B cell (primary cell): ENCODE measurements at regions not wholly inside any gene's neighbourhood (a gene's known extent, or its start where the extent isn't known, plus 50 kb on each side); places are given as distances from the start of the nearest gene placed in this dataset.

Experiments
- CTCF ChIP-seq: fragments of 200-600 bp; IDR thresholded peaks from one replicate; pipeline ENCODE4 v1.8.0; 2022; ENCODE audit warnings: antibody characterized with exemption, mild to moderate bottlenecking
- EZH2 ChIP-seq: IDR thresholded peaks from 2 replicates; pipeline ENCODE4 v1.6.1; 2012; ENCODE audit warnings: borderline replicate concordance, low read depth, mild to moderate bottlenecking, moderate library complexity, low read length; ENCODE audit not compliant: insufficient read depth, poor library complexity, severe bottlenecking

- no peak for TF ChIP-seq EZH2
- no peak for TF ChIP-seq CTCF
These were observed 58.1 kb upstream of the GPR26 start for GRCh38 chr10:123608047-123608446.
